22Rv1 (cell line): ENCODE measurements at regions not wholly inside any gene's neighbourhood (a gene's known extent, or its start where the extent isn't known, plus 50 kb on each side); places are given as distances from the start of the nearest gene placed in this dataset.

Experiments
- H3K27ac ChIP-seq: fragments of 450-650 bp; 2 replicates; pipeline ENCODE4 v1.5.1; 2017
- CTCF ChIP-seq: fragments of 450-650 bp; IDR thresholded peaks from 2 replicates; pipeline ENCODE4 v1.5.1; 2017; ENCODE audit warnings: mild to moderate bottlenecking
- ZFX ChIP-seq: fragments of 450-650 bp; IDR thresholded peaks from 2 replicates; pipeline ENCODE4 v1.6.1; 2017; ENCODE audit warnings: antibody characterized with exemption, borderline replicate concordance

DNA sequence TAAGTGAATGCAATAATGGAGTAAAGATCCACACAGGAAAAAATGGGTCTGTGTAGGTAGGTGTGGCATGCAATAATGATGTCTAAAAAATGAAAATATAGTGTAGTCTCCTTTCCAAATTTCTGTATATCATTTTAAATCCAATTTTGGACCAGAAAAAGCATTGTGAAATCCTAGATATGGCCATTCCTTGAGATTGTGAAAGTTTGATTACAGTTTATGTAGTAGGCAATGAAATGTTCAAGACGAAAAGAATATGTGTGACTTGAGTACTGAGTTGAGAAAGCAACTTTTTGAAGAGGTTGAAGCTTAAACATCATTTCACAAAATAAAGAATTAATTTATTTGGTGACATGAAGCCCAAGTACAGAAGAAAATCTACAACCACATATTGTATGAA, 698.7 kb downstream of the EPHA3 start:
- H3K27ac ChIP-seq, result no peak overlapping the region
- no peak for TF ChIP-seq ZFX
- TF ChIP-seq CTCF, result no peak

DNA sequence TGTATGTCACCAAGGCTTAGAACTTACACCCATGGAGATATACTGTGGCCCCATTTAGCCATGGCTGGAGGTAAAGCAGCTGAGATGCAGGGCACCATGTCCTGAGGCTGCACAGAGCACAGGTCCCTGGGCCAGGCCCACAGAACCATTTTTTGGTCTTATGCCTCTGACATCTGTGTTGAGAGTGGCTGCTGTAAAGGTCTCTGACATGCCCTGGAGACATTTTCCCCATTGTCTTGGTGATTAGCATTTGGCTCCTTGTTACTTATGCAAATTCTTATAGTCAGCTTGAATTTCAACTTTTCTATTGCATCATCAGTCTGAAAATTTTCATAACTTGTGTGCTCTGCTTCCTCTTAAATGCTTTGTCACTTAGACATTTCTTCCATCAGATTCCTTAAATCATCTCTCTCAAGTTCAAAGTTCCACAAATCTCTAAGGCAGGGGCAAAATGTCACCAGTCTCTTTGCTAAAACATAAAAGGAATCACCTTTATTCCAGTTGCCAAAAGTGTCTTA, 701.3 kb downstream of the EPHA3 start:
- no peak overlapping the region for H3K27ac ChIP-seq
- no peak for TF ChIP-seq CTCF
- no peak for TF ChIP-seq ZFX

DNA sequence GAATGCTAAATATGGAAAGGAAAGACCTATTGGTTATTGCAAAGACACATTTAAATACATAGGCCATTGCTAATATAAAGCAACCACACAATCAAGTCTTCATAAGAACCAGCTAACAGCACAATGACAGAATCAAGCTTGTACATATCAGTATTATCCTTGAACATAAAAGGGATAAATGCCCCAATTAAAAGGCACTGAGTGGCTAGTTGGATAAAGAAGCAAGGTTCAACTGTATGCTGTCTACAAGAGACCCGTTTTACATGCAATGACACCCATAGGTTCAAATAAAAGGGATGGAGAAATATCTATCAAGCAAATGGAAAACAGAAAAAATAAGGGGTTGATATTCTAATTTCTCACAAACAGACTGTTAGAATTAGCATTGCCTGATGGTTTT, 706.1 kb downstream of the EPHA3 start:
- TF ChIP-seq ZFX (no peak), CTCF (no peak)
- no peak overlapping the region for H3K27ac ChIP-seq

- no peak overlapping the region for H3K27ac ChIP-seq
- TF ChIP-seq CTCF (no peak), ZFX (no peak)
These were observed 733.6 kb downstream of the EPHA3 start for GRCh38 chr3:89841041-89841440.

- no peak overlapping the region for H3K27ac ChIP-seq
- TF ChIP-seq CTCF, result no peak
- TF ChIP-seq ZFX, result no peak
These were observed 737.6 kb downstream of the EPHA3 start for GRCh38 chr3:89845053-89845452.

- no peak overlapping the region for H3K27ac ChIP-seq
- TF ChIP-seq CTCF (no peak), ZFX (no peak)
These were observed 740.5 kb downstream of the EPHA3 start for GRCh38 chr3:89847955-89848354.

DNA sequence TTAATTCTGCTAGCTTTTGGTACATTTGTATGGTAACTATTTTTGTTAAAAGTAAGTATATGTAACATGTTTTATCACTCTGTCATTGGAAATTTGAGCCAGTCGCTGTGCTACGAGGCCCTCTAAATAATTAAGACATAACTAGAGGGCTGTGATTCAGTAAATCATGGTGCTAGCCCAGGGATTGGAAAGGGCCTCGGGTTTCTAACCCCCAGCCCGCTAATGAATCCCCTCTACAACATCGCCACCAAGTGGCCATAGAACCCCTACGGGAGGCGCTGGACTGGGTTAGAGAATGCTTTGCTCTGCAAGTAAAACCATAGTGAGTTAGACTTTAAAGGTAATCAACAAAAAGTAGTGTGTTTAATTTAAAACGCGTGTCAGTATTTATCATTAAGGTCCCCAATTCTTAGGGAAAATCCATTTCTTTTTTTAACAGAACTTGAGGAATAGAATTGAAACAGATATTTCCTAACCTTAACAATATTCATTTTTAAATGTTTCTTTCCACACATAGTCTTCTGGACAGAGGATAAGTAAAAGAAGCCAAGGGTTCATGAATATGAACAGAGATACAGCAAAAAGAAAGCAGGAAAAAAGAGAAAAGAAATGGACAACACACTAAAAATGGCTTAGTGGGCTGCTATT, 744.7 kb downstream of the EPHA3 start:
- peak overlapping the region; percentile 81 for H3K27ac ChIP-seq
- TF ChIP-seq CTCF (peak; percentile 86), ZFX (no peak)
